Frontal cortex (tissue), 3 donors: ENCODE measurements at regions not wholly inside any gene's neighbourhood (a gene's known extent, or its start where the extent isn't known, plus 50 kb on each side); places are given as distances from the start of the nearest gene placed in this dataset.
"Not testable (repeated sequence)": the region's sequence is repeated elsewhere in the genome, so short reads cannot be mapped to it uniquely, and the experiment has no call there.

Experiments used
- DNase-seq, 2 donors: peaks; one replicate each; pipeline ENCODE4 v3.0.0; 2012; ENCODE audit warnings: low spot score in 2 of 2
- FAIRE-seq: peaks from 2 replicates; lab custom pipeline; 2012; peaks lifted over from hg19 to GRCh38; lab: Jason Lieb, UNC
- donor health status: control.
- donor health status: control.
- donor health status: control.

GRCh38 chr7:36051501-36051900 is 101.6 kb upstream of the EEPD1 start:
- FAIRE-seq = no peak
- no peak for DNase-seq

- no peak for FAIRE-seq
- no peak for DNase-seq
Measured at GRCh38 chr7:36053589-36053988, 99.5 kb upstream of the EEPD1 start.

GRCh38 chr7:36054637-36055036 is 98.4 kb upstream of the EEPD1 start:
- FAIRE-seq = no peak

GRCh38 chr7:36055207-36055606 is 97.8 kb upstream of the EEPD1 start:
- no peak for FAIRE-seq
- DNase-seq = no peak

More at GRCh38 chr7:36054637-36055036, 98.4 kb upstream of the EEPD1 start:
- no peak for DNase-seq

- no peak for DNase-seq
- no peak for FAIRE-seq
Measured at GRCh38 chr7:36057323-36057722, 95.7 kb upstream of the EEPD1 start.

GRCh38 chr7:36058020-36058592 is 94.9 kb upstream of the EEPD1 start:
- no peak for DNase-seq
- FAIRE-seq = no peak

- FAIRE-seq, DNase-seq: not testable (repeated sequence)
Measured at GRCh38 chr7:36060388-36060787, 92.7 kb upstream of the EEPD1 start.

- no peak for FAIRE-seq
- DNase-seq = no peak
Measured at GRCh38 chr7:36062154-36062815, 90.8 kb upstream of the EEPD1 start.

GRCh38 chr7:36064676-36065075 is 88.4 kb upstream of the EEPD1 start:
- FAIRE-seq (no peak), DNase-seq (no peak)

- DNase-seq, FAIRE-seq: not testable (repeated sequence)
Measured at GRCh38 chr7:36065563-36066342, 87.3 kb upstream of the EEPD1 start.

GRCh38 chr7:36066343-36066664 is 86.8 kb upstream of the EEPD1 start:
- no peak for FAIRE-seq
- DNase-seq = no peak

- FAIRE-seq (no peak), DNase-seq (no peak)
Measured at GRCh38 chr7:36070230-36070629, 82.8 kb upstream of the EEPD1 start.

- FAIRE-seq (no peak), DNase-seq (no peak)
Measured at GRCh38 chr7:36071605-36072004, 81.4 kb upstream of the EEPD1 start.

GRCh38 chr7:36072620-36073019 is 80.4 kb upstream of the EEPD1 start:
- FAIRE-seq (no peak), DNase-seq (no peak)

- FAIRE-seq (no peak), DNase-seq (no peak)
Measured at GRCh38 chr7:36075561-36075960, 77.5 kb upstream of the EEPD1 start.

GRCh38 chr7:36076074-36076473 is 77.0 kb upstream of the EEPD1 start:
- no peak for FAIRE-seq
- DNase-seq = no peak

GRCh38 chr7:36078816-36079360 is 74.2 kb upstream of the EEPD1 start:
- FAIRE-seq = no peak

GRCh38 chr7:36079446-36080025 is 73.5 kb upstream of the EEPD1 start:
- no peak for FAIRE-seq
- DNase-seq = no peak

More at GRCh38 chr7:36078816-36079360, 74.2 kb upstream of the EEPD1 start:
- no peak for DNase-seq

- DNase-seq (no peak), FAIRE-seq (no peak)
Measured at GRCh38 chr7:36080843-36081242, 72.2 kb upstream of the EEPD1 start.

GRCh38 chr7:36082216-36082615 is 70.8 kb upstream of the EEPD1 start:
- no peak for DNase-seq

GRCh38 chr7:36082910-36083309 is 70.1 kb upstream of the EEPD1 start:
- FAIRE-seq (no peak), DNase-seq (no peak)

More at GRCh38 chr7:36082216-36082615, 70.8 kb upstream of the EEPD1 start:
- no peak for FAIRE-seq
